AG04449 (cell line): ENCODE measurements at regions not wholly inside any gene's neighbourhood (a gene's known extent, or its start where the extent isn't known, plus 50 kb on each side); places are given as distances from the start of the nearest gene placed in this dataset.

ENCODE experiments used
- CTCF ChIA-PET: fragments of 350-600 bp; formaldehyde crosslinking; extraction: SDS; loops from one replicate; lab custom pipeline; 2021; ENCODE audit warnings: antibody characterized with exemption; lab: Yijun Ruan, JAX
- POLR2A ChIA-PET: fragments of 400-600, 350-600 bp; formaldehyde crosslinking; extraction: SDS; loops from one replicate; lab custom pipeline; 2020; ENCODE audit warnings: antibody characterized with exemption, inconsistent platforms; lab: Yijun Ruan, JAX
- DNase-seq: peaks from one replicate; pipeline ENCODE4 v3.0.0-alpha.2; 2010; ENCODE audit warnings: low read depth, low spot score
- H3K4me3 ChIP-seq: 2 replicates; pipeline ENCODE4 v1.5.1; 2011; ENCODE audit warnings: low read depth, mild to moderate bottlenecking, control low read depth, low read length
- CTCF ChIP-seq: IDR thresholded peaks from one replicate; pipeline ENCODE4 v1.5.1; 2011; ENCODE audit warnings: mild to moderate bottlenecking, moderate library complexity, low read length, control low read depth, inconsistent platforms; ENCODE audit not compliant: insufficient read depth; ENCODE audit errors: missing control alignments

- DNase-seq = no peak
- POLR2A ChIA-PET = no interaction called here
- CTCF ChIA-PET = interaction anchor here (2.1 kb wide), 1 partner anchor 23 kb away, joined by 7 read pairs; no protein-coding TSS in a partner anchor
- TF ChIP-seq CTCF = no peak
- no peak overlapping the region for H3K4me3 ChIP-seq
Observed at GRCh38 chr7:87047-87446, 105.3 kb upstream of the FAM20C start.

GRCh38 chr7:87671-88070, 104.7 kb upstream of the FAM20C start:
- no peak overlapping the region for H3K4me3 ChIP-seq
- ChIA-PET POLR2A (no interaction called here), CTCF (interaction anchor here (1.2 to 2.1 kb wide), 2 partner anchors 9 to 24 kb away, joined by 5 to 7 read pairs; no protein-coding TSS in a partner anchor)
- no peak for TF ChIP-seq CTCF
- no peak for DNase-seq

GRCh38 chr7:88095-88926, 104.1 kb upstream of the FAM20C start:
- H3K4me3 ChIP-seq = no peak overlapping the region
- POLR2A ChIA-PET = no interaction called here
- no peak for TF ChIP-seq CTCF
- CTCF ChIA-PET = interaction anchor here (1.2 to 2.1 kb wide), 2 partner anchors 8 to 24 kb away, joined by 5 to 7 read pairs; no protein-coding TSS in a partner anchor
- DNase-seq = no peak

GRCh38 chr7:88927-89231, 103.5 kb upstream of the FAM20C start:
- no peak overlapping the region for H3K4me3 ChIP-seq
- no peak for TF ChIP-seq CTCF
- POLR2A ChIA-PET = interaction anchor here (1.3 kb wide), 1 partner anchor 13 kb away, joined by 3 read pairs; no protein-coding TSS in a partner anchor
- DNase-seq = no peak
- CTCF ChIA-PET = interaction anchor here (2.1 kb wide), 1 partner anchor 25 kb away, joined by 7 read pairs; no protein-coding TSS in a partner anchor

- peak; percentile 70 for DNase-seq
- ChIA-PET POLR2A (interaction anchor here (1.3 kb wide), 1 partner anchor 12 kb away, joined by 3 read pairs; no protein-coding TSS in a partner anchor), CTCF (interaction anchor here (0.8 kb wide), 1 partner anchor 26 kb away, joined by 3 read pairs; no protein-coding TSS in a partner anchor)
- H3K4me3 ChIP-seq = no peak overlapping the region
- no peak for TF ChIP-seq CTCF
Observed at GRCh38 chr7:89232-90019, 102.9 kb upstream of the FAM20C start.
